GM12892 (cell line): ENCODE measurements at regions not wholly inside any gene's neighbourhood (a gene's known extent, or its start where the extent isn't known, plus 50 kb on each side); places are given as distances from the start of the nearest gene placed in this dataset.

Experiments
- DNase-seq: peaks from one replicate; pipeline ENCODE4 v3.0.0; 2011; ENCODE audit not compliant: insufficient read length
- FAIRE-seq: peaks from 2 replicates; lab custom pipeline; 2011; peaks lifted over from hg19 to GRCh38; lab: Jason Lieb, UNC
- POLR2A ChIP-seq: IDR thresholded peaks from 2 replicates; pipeline ENCODE4 v1.6.1; 2011; ENCODE audit warnings: low read depth, low read length, control low read depth
- POLR2AphosphoS5 ChIP-seq: IDR thresholded peaks from 2 replicates; pipeline ENCODE4 v1.6.1; 2011; ENCODE audit warnings: low read depth, low read length, control low read depth
- TAF1 ChIP-seq: IDR thresholded peaks from 2 replicates; pipeline ENCODE4 v1.6.1; 2011; ENCODE audit warnings: low read depth, mild to moderate bottlenecking, control low read depth, low read length, borderline replicate concordance

DNA sequence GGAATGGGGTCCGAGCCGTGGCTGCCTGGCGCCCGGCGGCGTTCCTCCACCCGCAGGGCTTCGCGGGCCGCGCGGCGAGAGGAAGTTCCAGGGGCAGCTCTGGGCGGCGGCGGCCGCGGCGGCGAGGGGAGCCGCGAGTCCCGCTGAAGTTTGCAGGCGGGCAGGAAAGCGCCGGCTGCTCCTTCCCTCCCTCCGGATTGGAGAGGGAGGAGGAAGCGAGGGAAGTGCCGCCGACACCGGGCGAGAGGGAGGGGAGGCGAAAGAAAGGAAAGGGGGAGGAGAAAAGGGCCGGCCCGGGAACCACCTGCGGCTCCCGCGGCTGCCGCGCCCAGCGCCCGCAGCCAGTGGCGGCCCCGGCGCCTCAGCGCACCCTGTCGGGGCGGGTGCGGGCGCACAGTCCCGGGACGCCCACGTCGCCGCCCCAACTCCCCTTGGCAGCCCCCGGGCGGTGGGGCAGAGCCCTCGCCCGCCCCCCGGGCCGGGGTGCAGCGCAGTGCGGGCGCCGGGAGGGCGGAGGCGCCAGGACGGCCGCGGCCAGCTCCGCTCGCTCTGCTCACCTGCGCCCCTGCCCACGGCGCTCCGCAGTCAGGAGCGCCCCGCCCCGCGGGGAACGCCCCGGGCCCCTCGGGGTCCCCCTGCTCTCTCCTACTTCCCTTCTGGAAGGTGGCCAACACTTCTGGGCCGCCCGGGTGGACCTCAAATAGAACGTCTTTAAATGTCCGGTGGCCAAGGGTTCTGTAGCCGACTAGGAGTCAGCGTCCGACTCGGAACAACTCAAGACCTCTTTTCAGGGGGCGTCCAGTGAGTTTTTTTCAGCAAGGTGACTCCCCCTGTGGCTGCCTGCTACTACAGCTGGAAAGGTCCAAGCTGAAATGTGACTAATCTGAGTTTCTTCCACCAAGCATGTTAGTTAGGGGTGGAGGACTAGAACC, 80.3 kb upstream of the CCDC28A start:
- FAIRE-seq = no peak

GRCh38 chr6:138695193-138695592, 78.4 kb upstream of the CCDC28A start:
- FAIRE-seq (no peak), DNase-seq (no peak)
- no peak for TF ChIP-seq TAF1
- TF ChIP-seq POLR2AphosphoS5 = no peak
- no peak for TF ChIP-seq POLR2A

More for the DNA sequence above, 80.3 kb upstream of the CCDC28A start:
- DNase-seq = peak; percentile 60
- TF ChIP-seq POLR2AphosphoS5 = no peak
- TF ChIP-seq POLR2A = no peak
- no peak for TF ChIP-seq TAF1

- FAIRE-seq (no peak), DNase-seq (no peak)
- TF ChIP-seq TAF1 = no peak
- no peak for TF ChIP-seq POLR2AphosphoS5
- no peak for TF ChIP-seq POLR2A
These were observed 59.1 kb upstream of the CCDC28A start for GRCh38 chr6:138714493-138714892.

DNA sequence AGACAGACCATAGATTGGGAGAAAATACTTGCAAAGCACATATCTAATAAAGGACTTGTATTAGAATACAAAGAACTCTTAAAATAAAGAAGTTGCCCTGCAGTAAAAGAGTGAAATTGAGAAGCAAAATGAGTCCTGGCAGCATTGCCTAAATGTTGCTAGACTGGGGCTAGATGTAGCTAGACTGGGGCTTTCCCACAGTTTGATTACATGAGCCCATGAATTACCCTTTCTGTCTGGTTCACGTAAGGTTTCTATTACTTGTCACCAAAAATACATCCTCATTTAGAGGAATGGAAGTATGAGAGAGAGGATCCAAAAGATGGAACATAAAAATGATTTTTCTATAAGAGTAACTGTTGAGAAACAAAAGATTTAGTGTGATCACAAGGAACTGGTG, 57.6 kb upstream of the CCDC28A start:
- no peak for TF ChIP-seq POLR2AphosphoS5
- TF ChIP-seq TAF1 = no peak
- TF ChIP-seq POLR2A = no peak
- peak; percentile 5 for FAIRE-seq
- no peak for DNase-seq

- FAIRE-seq (no peak), DNase-seq (no peak)
- no peak for TF ChIP-seq TAF1
- no peak for TF ChIP-seq POLR2A
- TF ChIP-seq POLR2AphosphoS5 = no peak
These were observed 56.5 kb upstream of the CCDC28A start for GRCh38 chr6:138716971-138717665.

GRCh38 chr6:138719011-138719635, 54.4 kb upstream of the CCDC28A start:
- peak; percentile 5 for FAIRE-seq
- no peak for TF ChIP-seq POLR2A
- TF ChIP-seq TAF1 = no peak
- TF ChIP-seq POLR2AphosphoS5 = no peak
- no peak for DNase-seq

DNA sequence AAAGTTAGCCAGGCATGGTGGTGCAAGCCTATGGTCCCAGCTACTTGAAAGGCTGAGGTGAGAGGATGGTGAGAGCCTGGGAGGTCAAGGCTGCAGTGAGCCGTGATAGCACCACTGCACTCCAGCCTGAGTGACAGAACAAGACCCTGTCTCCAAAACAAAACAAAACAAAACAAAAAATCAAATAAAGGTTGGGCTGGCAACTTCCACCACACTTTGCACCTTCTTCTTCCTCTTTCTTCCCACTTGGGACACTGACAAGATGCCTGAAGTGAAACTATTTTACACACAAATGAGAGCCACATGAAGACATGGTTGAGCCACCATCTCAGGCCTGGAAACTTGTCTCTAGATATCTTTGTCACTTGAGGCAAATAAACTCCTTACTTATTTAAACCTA, 53.8 kb upstream of the CCDC28A start:
- FAIRE-seq = no peak
- no peak for TF ChIP-seq POLR2AphosphoS5
- no peak for DNase-seq

DNA sequence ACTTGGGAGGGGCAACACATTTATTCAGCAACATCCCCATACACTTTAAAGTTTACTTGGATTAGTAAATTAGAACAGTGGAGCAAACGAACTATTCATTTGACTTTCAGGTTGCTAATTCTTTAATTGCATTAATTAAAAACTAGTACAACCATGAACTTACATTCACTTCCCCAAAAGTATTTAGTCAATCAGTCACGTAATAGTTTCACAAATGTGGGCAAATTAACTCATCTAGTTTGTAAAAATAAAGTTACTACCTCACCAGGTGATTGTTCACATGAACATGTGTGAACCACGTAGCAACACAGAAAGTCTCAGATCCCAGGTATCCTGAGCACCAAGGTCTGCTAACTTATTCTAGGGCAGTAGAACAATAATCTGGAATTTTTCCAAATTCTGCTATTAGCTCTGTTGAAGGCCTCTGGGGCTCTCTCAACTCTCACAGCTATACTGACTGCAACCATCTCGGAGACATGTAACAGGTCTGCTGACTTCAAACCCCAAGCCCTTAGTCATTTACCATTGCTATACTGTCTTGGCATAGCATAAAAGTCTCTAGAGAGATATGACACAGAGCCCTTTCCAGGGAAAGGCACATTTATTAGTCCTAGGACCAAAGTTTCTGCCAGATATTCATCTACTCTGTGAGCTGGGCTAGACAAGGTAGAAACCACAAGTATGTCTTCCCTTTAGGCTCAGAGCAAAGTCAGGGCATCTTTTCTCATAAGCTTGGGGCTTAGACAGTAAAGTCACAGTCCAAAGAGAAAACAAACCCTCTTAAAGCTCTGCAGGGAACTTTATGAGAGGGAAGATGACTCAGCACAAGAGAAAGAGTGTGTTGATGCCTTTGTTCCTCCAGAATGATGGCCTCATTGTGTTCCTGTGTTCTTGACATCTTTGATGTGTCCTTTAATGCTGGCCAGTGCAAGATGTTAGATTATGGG, 50.9 kb upstream of the CCDC28A start:
- FAIRE-seq (no peak), DNase-seq (no peak)

More for the DNA sequence above, 50.9 kb upstream of the CCDC28A start:
- TF ChIP-seq POLR2A (no peak), TAF1 (no peak), POLR2AphosphoS5 (no peak)
